ENCODE measurements at regions not wholly inside any gene's neighbourhood (a gene's known extent, or its start where the extent isn't known, plus 50 kb on each side); places are given as distances from the start of the nearest gene placed in this dataset.

DNA sequence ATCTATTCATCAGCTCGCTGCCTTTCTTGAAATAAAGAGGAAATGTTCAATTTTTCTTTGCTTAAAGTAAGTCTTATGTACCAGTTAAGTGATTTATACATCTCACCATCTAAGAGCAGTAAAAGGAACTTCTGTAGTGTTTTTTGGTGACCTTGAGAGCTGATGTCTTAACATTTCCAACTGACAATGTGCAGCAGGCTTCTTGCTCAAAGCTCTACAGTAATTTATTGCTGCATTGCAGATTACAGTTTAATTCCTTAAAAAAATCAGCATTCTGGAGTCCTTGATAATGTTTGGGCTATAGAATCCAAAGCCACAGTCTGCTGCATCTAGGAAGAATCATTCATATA lies 61.6 kb downstream of the DIPK2A start:
- Histone ChIP-seq H3K79me2 (replicated peaks; ENCODE audit: insufficient read depth, low read length) (no peaks in the 10 kb centered on the region), H3K4me3 (ENCODE audit: low read length) (no peak overlapping the region), H3K27ac (ENCODE audit: low read length) (no peak overlapping the region), H3K27me3 (ENCODE audit: insufficient read depth, low read depth, low read length) (no peaks in the 10 kb centered on the region), H3K9ac (ENCODE audit: low read length) (no peak overlapping the region), H3K36me3 (ENCODE audit: insufficient read depth, low read length) (no peaks in the 10 kb centered on the region), H3K4me2 (ENCODE audit: low read length) (no peak overlapping the region), H3F3A (ENCODE audit: insufficient read depth, low read length, poor library complexity, severe bottlenecking) (no peaks in the 10 kb centered on the region), H3K9me3 (ENCODE audit: low read length) (no peaks in the 10 kb centered on the region), H3K9me2 (ENCODE audit: insufficient read depth, low read length) (no peaks in the 10 kb centered on the region), H4K20me1 (ENCODE audit: insufficient read depth) (no peaks in the 10 kb centered on the region), H2AFZ (ENCODE audit: low read depth, low read length) (no peak overlapping the region)
- TF ChIP-seq SMC3 (conservative IDR thresholded peaks at IDR 0.05; ENCODE audit: poor library complexity) (no peak), EZH2 (IDR thresholded peaks at IDR 0.05; ENCODE audit: borderline replicate concordance, insufficient read depth, low read length, poor library complexity, severe bottlenecking) (no peak), RAD21 (conservative IDR thresholded peaks at IDR 0.05) (no peak), MXI1 (conservative IDR thresholded peaks at IDR 0.05; ENCODE audit: poor library complexity, severe bottlenecking) (no peak), POLR2AphosphoS5 (IDR thresholded peaks at IDR 0.05) (no peak), EP300 (conservative IDR thresholded peaks at IDR 0.05; ENCODE audit: poor library complexity, severe bottlenecking) (no peak), TAF1 (IDR thresholded peaks at IDR 0.05; ENCODE audit: low read depth) (no peak)
- TF ChIP-seq, protein P1, sequence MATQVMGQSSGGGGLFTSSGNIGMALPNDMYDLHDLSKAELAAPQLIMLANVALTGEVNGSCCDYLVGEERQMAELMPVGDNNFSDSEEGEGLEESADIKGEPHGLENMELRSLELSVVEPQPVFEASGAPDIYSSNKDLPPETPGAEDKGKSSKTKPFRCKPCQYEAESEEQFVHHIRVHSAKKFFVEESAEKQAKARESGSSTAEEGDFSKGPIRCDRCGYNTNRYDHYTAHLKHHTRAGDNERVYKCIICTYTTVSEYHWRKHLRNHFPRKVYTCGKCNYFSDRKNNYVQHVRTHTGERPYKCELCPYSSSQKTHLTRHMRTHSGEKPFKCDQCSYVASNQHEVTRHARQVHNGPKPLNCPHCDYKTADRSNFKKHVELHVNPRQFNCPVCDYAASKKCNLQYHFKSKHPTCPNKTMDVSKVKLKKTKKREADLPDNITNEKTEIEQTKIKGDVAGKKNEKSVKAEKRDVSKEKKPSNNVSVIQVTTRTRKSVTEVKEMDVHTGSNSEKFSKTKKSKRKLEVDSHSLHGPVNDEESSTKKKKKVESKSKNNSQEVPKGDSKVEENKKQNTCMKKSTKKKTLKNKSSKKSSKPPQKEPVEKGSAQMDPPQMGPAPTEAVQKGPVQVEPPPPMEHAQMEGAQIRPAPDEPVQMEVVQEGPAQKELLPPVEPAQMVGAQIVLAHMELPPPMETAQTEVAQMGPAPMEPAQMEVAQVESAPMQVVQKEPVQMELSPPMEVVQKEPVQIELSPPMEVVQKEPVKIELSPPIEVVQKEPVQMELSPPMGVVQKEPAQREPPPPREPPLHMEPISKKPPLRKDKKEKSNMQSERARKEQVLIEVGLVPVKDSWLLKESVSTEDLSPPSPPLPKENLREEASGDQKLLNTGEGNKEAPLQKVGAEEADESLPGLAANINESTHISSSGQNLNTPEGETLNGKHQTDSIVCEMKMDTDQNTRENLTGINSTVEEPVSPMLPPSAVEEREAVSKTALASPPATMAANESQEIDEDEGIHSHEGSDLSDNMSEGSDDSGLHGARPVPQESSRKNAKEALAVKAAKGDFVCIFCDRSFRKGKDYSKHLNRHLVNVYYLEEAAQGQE (IDR thresholded peaks at IDR 0.05; ENCODE audit: borderline replicate concordance), result no peak
- TF ChIP-seq, protein P2, sequence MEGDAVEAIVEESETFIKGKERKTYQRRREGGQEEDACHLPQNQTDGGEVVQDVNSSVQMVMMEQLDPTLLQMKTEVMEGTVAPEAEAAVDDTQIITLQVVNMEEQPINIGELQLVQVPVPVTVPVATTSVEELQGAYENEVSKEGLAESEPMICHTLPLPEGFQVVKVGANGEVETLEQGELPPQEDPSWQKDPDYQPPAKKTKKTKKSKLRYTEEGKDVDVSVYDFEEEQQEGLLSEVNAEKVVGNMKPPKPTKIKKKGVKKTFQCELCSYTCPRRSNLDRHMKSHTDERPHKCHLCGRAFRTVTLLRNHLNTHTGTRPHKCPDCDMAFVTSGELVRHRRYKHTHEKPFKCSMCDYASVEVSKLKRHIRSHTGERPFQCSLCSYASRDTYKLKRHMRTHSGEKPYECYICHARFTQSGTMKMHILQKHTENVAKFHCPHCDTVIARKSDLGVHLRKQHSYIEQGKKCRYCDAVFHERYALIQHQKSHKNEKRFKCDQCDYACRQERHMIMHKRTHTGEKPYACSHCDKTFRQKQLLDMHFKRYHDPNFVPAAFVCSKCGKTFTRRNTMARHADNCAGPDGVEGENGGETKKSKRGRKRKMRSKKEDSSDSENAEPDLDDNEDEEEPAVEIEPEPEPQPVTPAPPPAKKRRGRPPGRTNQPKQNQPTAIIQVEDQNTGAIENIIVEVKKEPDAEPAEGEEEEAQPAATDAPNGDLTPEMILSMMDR (IDR thresholded peaks at IDR 0.05; ENCODE audit: poor library complexity, severe bottlenecking), result no peak

DNA sequence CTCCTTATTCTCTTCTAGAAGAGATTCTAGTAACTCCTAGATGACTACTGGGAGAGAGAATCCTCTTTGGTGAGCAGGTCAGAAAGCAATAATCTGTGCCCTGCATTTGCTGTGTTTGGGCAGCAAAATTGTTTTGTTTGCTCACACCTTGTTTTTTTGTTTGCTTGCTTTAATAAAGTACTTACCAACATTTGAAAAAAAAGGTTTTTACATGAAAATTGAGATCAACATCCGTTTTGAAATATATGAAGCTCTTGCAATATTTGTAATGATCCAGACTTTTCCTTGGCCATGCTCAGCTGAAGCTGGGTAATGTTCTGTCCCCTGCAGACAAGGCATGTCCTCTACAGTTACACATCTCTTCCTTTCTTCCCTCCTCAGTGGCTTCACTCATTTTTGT lies 62.2 kb downstream of the DIPK2A start:
- no peaks in the 10 kb centered on the region for H3K79me2 ChIP-seq (replicated peaks; ENCODE audit: insufficient read depth, low read length)
- no peak overlapping the region for H3K27ac ChIP-seq (ENCODE audit: low read length)
- H3K4me2 ChIP-seq (ENCODE audit: low read length), result no peak overlapping the region
- no peak overlapping the region for H3K4me3 ChIP-seq (ENCODE audit: low read length)
- H3K36me3 ChIP-seq (ENCODE audit: insufficient read depth, low read length), result no peaks in the 10 kb centered on the region
- H3K27me3 ChIP-seq (ENCODE audit: insufficient read depth, low read depth, low read length), result no peaks in the 10 kb centered on the region
- H4K20me1 ChIP-seq (ENCODE audit: insufficient read depth), result no peaks in the 10 kb centered on the region
- no peaks in the 10 kb centered on the region for H3F3A ChIP-seq (ENCODE audit: insufficient read depth, low read length, poor library complexity, severe bottlenecking)
- no peak overlapping the region for H2AFZ ChIP-seq (ENCODE audit: low read depth, low read length)
- H3K9me3 ChIP-seq (ENCODE audit: low read length), result no peaks in the 10 kb centered on the region
- TF ChIP-seq, protein P1 (IDR thresholded peaks at IDR 0.05; ENCODE audit: borderline replicate concordance), result no peak
- TF ChIP-seq, protein P2 (IDR thresholded peaks at IDR 0.05; ENCODE audit: poor library complexity, severe bottlenecking), result no peak
- no peak for TF ChIP-seq TAF1 (IDR thresholded peaks at IDR 0.05; ENCODE audit: low read depth)
- no peak for TF ChIP-seq EZH2 (IDR thresholded peaks at IDR 0.05; ENCODE audit: borderline replicate concordance, insufficient read depth, low read length, poor library complexity, severe bottlenecking)
- TF ChIP-seq EP300 (conservative IDR thresholded peaks at IDR 0.05; ENCODE audit: poor library complexity, severe bottlenecking), result no peak
- TF ChIP-seq SMC3 (conservative IDR thresholded peaks at IDR 0.05; ENCODE audit: poor library complexity), result no peak
- no peak for TF ChIP-seq MXI1 (conservative IDR thresholded peaks at IDR 0.05; ENCODE audit: poor library complexity, severe bottlenecking)
- no peak for TF ChIP-seq RAD21 (conservative IDR thresholded peaks at IDR 0.05)
- TF ChIP-seq POLR2AphosphoS5 (IDR thresholded peaks at IDR 0.05), result no peak
- no peaks in the 10 kb centered on the region for H3K9me2 ChIP-seq (ENCODE audit: insufficient read depth, low read length)
- H3K9ac ChIP-seq (ENCODE audit: low read length), result no peak overlapping the region
